Upper lobe of left lung (tissue), 6 donors: ENCODE measurements at regions not wholly inside any gene's neighbourhood (a gene's known extent, or its start where the extent isn't known, plus 50 kb on each side); places are given as distances from the start of the nearest gene placed in this dataset.

ENCODE experiments used
- ATAC-seq, 2 donors: fragments of 200-7000 bp; cut with Tn5 transposase; one replicate each; pipeline ENCODE4 v1.9.1; 2022; ENCODE audit warnings: mild to moderate bottlenecking in 2 of 2, moderate library complexity in 2 of 2; ENCODE audit not compliant: low FRiP score in 2 of 2
- DNase-seq, 2 donors: peaks; one replicate each; pipeline ENCODE4 v3.0.0-alpha.2; 2019 to 2020
- H3K27ac ChIP-seq, 4 donors: fragments of 200-600 bp; sonication (generic); one replicate each; pipeline ENCODE4 v1.5.1; 2016 to 2019
- H3K27me3 ChIP-seq, 4 donors: fragments of 200-600 bp; sonication (generic); one replicate each; pipeline ENCODE4 v1.5.1; 2017 to 2019
- H3K36me3 ChIP-seq, 4 donors: fragments of 200-600 bp; sonication (generic); one replicate each; pipeline ENCODE4 v1.5.1; 2016 to 2019
- H3K4me1 ChIP-seq, 4 donors: fragments of 200-600 bp; sonication (generic); one replicate each; pipeline ENCODE4 v1.5.1; 2018 to 2019
- H3K4me3 ChIP-seq, 4 donors: fragments of 200-600 bp; sonication (generic); one replicate each; pipeline ENCODE4 v1.5.1; 2017 to 2019; ENCODE audit warnings: mild to moderate bottlenecking in 2 of 4, moderate library complexity in 1 of 4
- H3K9me3 ChIP-seq, 4 donors: fragments of 200-600 bp; sonication (generic); one replicate each; pipeline ENCODE4 v1.5.1; 2018 to 2019
- CTCF ChIP-seq, 6 experiments: fragments of 450-650 bp in 4 of 6; fragments of 200-600 bp in 2 of 6; sonication (generic) in 2 of 6; IDR thresholded peaks; one replicate each; pipeline ENCODE4 v1.5.1; 2016 to 2019; ENCODE audit warnings: antibody characterized with exemption in 6 of 6
- EP300 ChIP-seq, 4 donors: sonication (generic); formaldehyde crosslinking; IDR thresholded peaks; one replicate each; pipeline ENCODE4 v1.5.1; 2017; ENCODE audit warnings: antibody characterized with exemption in 4 of 4, control low read depth in 2 of 4
- POLR2A ChIP-seq, 4 donors: fragments of 450-650 bp; IDR thresholded peaks; one replicate each; pipeline ENCODE4 v1.5.1; 2016 to 2017; ENCODE audit warnings: antibody characterized with exemption in 4 of 4, mild to moderate bottlenecking in 2 of 4
- POLR2AphosphoS5 ChIP-seq, 2 donors: sonication (generic); formaldehyde crosslinking; IDR thresholded peaks; one replicate each; pipeline ENCODE4 v1.5.1; 2017; ENCODE audit warnings: antibody characterized with exemption in 2 of 2
- WGBS, 2 donors: methylation state at CpG; one replicate each; pipeline ENCODE4 v1.1.5; 2017 to 2018; 5-methylcytosine and 5-hydroxymethylcytosine counted together
- donor health status: DM: no; HTN: no; CAD: no; lungs with moderate emphysema.
- donor health status: DM: no; HTN: yes; CAD: no; lungs with severe emphysema.

DNA sequence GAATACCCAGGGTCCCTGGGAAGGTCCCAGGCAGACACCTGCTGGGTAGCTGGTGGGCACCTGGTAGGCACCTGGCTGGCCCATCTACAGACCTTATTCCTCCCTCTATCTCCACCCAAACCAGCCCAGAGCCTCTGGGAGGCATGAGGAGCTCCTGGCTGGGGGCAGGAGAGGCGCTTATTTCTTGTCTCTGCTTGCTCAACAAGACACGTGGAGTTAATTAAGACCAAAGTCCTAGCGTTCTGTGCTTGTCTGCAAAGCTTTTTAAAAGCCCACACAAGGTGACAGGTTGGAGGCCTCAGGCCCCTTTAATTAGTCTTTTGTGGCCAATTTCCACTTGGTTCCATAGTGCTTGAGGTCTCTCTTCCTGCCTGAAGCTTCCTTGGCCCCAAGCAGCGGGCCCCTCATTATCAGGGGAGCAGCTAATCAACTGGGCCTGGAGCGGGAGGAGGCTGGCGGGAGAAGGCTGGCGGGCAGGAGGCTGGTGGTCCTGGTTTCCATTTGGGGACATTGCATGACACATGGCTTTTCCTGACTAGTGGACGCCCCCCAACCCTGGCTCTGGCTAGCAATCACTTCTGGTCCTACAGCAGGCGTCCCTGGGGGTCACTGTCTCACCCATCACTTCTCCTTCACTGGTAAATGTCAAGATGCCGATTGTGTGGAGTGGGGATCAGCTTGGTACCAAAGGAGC, 65.4 kb upstream of the HDAC4 start:
- peak in 1 of 2 donors; percentile 15 for DNase-seq
- TF ChIP-seq POLR2A (IDR thresholded peaks at IDR 0.05): no peak
- WGBS, 2 donors: 86 to 90% methylated on average over 10 of the region's 10 CpGs
- no peaks in the 10 kb centered on the region for H3K36me3 ChIP-seq
- H3K4me3 ChIP-seq: no peak overlapping the region
- ATAC-seq: no peak
- no peaks in the 10 kb centered on the region for H3K27me3 ChIP-seq
- H3K27ac ChIP-seq: peak overlapping the region in 3 of 4 donors; percentile 46 to 88 (median 66)
- peaks cover 0 to 8% (median 4%) of the 10 kb centered on the region in 4 donors for H3K4me1 ChIP-seq
- H3K9me3 ChIP-seq: no peaks in the 10 kb centered on the region

DNA sequence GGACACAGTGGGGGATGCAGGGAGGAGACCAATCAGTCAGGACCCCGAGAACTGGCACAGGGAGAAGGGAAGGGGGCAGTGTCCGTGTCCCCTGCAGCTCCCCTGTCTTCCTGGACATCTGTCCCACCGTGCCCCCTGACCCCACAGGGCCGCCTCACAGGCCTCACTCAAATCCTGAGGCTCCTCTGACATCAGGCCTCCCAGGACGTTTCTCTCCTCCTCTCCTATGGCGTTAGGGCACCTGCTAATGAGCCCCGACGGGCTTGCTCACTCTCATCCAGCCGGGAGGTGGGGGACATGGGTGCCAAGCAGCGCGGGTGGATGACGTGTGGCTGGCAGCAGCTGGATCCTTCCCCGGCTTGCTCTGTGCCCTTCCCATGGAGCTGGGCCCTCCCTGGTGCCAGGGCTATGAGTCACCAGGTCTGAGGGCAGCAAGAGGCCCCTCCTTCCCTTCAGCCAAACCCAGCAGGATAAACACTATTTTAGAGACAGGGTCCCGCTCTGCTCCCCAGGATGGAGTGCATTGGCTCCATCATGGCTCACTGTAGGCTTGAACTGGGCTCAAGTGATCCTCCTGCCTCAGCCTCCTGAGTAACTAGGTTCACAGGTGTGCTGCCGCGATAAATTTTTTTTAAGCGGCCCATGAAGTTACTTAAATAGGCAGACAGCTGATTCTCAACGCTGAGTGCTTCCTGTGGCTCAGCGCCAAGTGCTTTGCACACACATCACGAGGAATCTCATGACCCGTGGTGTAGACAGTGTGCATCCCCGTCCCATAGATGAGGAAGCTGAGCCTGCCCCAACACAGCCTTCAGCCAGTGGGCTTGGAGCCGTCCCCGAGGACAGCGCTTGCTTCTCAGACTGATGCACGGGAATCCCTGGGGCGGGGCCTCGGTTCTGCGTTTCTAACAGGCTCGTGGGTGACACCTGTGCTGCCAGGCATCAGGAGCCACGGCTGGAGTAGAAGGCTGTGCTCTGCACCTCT, 64.5 kb upstream of the HDAC4 start:
- Histone ChIP-seq H3K4me1 (peaks cover 0 to 8% (median 4%) of the 10 kb centered on the region in 4 donors), H3K27me3 (no peaks in the 10 kb centered on the region), H3K9me3 (no peaks in the 10 kb centered on the region), H3K27ac (peak overlapping the region in 3 of 4 donors; percentile 62 to 88 (median 66)), H3K4me3 (no peak overlapping the region), H3K36me3 (no peaks in the 10 kb centered on the region)
- WGBS, 2 donors: 67 to 79% methylated on average over 12 to 30 of the region's 31 CpGs
- peak; percentile 80 to 87 for ATAC-seq
- TF ChIP-seq POLR2A (IDR thresholded peaks at IDR 0.05) (peak in 1 of 4 donors; percentile 51), CTCF (IDR thresholded peaks at IDR 0.05) (no peak), EP300 (IDR thresholded peaks at IDR 0.05) (peak in 1 of 4 donors; percentile 45), POLR2AphosphoS5 (IDR thresholded peaks at IDR 0.05) (peak in 1 of 2 donors; percentile 23)
- peak; percentile 84 to 85 for DNase-seq

DNA sequence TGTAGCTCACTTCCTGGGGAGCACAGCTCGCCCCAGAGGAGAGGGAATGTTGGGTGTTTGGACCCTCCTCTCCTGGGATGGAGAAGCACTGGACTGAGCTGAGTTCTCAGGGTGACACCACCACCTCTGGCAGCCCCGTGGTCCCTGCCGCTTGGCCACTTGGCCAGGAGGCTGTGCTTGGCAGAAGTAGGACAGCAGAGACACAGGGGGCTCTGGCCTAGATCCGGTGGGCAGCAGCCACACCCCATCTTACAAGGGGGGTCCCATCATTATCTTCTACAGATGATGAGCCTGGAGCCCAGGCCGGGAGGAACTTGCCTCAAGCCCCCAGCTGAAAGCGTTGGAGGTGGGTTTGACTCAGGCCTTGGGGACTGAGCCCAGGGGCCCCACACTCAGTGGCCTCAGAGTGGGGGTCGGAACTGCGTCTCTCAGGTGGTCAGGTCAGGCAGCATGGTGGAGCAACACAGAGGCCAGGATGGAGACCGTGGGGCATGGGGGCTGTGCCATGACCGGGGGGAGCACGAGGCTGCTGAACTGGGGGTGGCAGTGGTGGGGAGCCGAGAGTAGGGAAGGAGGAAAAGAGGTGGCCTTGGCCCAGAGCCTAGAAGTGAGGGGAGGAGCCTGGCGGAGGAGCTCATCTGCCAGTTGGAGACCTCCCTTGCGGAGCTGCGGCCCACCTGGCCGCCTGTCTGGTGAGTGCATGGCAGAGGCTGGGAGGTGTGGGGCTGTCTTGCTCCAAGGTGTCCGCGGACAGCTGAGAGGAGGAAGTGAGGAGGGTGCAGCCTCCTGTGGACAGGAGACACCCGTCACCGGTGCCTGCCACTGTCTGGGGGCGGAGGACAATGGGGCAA, 63.6 kb upstream of the HDAC4 start:
- peak; percentile 1 for ATAC-seq
- peaks cover 0 to 8% (median 4%) of the 10 kb centered on the region in 4 donors for H3K4me1 ChIP-seq
- no peaks in the 10 kb centered on the region for H3K36me3 ChIP-seq
- 87 to 88% methylated on average over 17 to 21 of the region's 21 CpGs for WGBS, 2 donors
- no peaks in the 10 kb centered on the region for H3K9me3 ChIP-seq
- peak overlapping the region in 3 of 4 donors; percentile 62 to 88 (median 66) for H3K27ac ChIP-seq
- TF ChIP-seq EP300 (IDR thresholded peaks at IDR 0.05): no peak
- no peak for TF ChIP-seq CTCF (IDR thresholded peaks at IDR 0.05)
- TF ChIP-seq POLR2A (IDR thresholded peaks at IDR 0.05): no peak
- no peak overlapping the region for H3K4me3 ChIP-seq
- peak; percentile 20 to 60 for DNase-seq
- no peaks in the 10 kb centered on the region for H3K27me3 ChIP-seq

DNA sequence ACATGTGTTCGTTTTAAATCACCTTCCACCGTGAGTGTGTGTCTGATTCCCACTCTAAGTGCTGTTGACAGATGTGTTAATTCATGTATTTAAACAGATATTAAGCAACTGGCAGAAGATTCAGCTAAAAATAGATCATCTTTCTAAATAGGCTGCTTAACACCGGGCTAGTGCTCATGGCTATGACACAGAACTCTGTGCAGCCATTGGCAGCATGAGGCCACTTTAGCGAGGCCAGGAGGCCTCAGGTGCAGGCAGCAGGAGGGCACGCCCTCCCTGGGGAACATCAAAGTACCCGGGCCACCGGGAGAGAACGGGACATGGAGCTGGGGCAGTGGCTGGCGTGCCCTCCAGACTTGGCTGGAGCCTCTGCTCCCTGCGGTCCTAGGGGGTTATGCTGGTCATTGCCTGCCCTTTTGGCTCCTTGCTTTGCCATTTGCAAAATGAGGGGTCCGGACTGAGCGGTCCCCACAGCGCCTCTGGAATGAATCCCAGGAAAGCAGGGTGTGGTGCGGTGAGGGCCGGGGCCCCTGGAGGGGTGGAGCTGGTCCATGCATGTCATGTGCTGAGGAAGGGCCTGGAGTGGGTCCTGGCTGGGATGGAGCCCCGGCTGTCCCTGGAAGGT, 62.8 kb upstream of the HDAC4 start:
- Histone ChIP-seq H3K27me3 (no peaks in the 10 kb centered on the region), H3K4me1 (peaks cover 0 to 8% (median 4%) of the 10 kb centered on the region in 4 donors), H3K4me3 (no peak overlapping the region), H3K27ac (no peak overlapping the region), H3K36me3 (no peaks in the 10 kb centered on the region), H3K9me3 (no peaks in the 10 kb centered on the region)
- DNase-seq (peak; percentile 28 to 62), ATAC-seq (no peak)
- TF ChIP-seq POLR2A (IDR thresholded peaks at IDR 0.05): no peak
- no peak for TF ChIP-seq EP300 (IDR thresholded peaks at IDR 0.05)
- TF ChIP-seq POLR2AphosphoS5 (IDR thresholded peaks at IDR 0.05): no peak
- 65 to 68% methylated on average over 11 to 13 of the region's 16 CpGs for WGBS, 2 donors
